SK-N-SH (cell line): ENCODE measurements at regions not wholly inside any gene's neighbourhood (a gene's known extent, or its start where the extent isn't known, plus 50 kb on each side); places are given as distances from the start of the nearest gene placed in this dataset.

Experiments used
- GABPA ChIP-seq: IDR thresholded peaks from 2 replicates; pipeline ENCODE4 v1.4.0; 2012; ENCODE audit warnings: low read depth, mild to moderate bottlenecking
- MAX ChIP-seq: IDR thresholded peaks from 2 replicates; pipeline ENCODE4 v1.4.0; 2012; ENCODE audit warnings: low read depth
- NFIC ChIP-seq: IDR thresholded peaks from 2 replicates; pipeline ENCODE4 v1.4.0; 2012; ENCODE audit warnings: borderline replicate concordance
- PBX3 ChIP-seq: IDR thresholded peaks from 2 replicates; pipeline ENCODE4; 2012
- REST ChIP-seq: IDR thresholded peaks from 2 replicates; pipeline ENCODE4 v1.6.1; 2012; ENCODE audit warnings: mild to moderate bottlenecking, low read depth, low read length, moderate library complexity
- TEAD4 ChIP-seq: IDR thresholded peaks from 2 replicates; pipeline ENCODE4 v1.4.0; 2012; ENCODE audit warnings: mild to moderate bottlenecking, borderline replicate concordance; ENCODE audit not compliant: insufficient read depth
- TF ChIP-seq, protein P1 (sequence below): IDR thresholded peaks from 2 replicates; pipeline ENCODE4 v1.4.0; 2012; ENCODE audit warnings: low read depth, borderline replicate concordance

- TF ChIP-seq REST (no peak), PBX3 (no peak), NFIC (no peak), TEAD4 (no peak), GABPA (no peak), MAX (no peak)
- TF ChIP-seq, protein P1, sequence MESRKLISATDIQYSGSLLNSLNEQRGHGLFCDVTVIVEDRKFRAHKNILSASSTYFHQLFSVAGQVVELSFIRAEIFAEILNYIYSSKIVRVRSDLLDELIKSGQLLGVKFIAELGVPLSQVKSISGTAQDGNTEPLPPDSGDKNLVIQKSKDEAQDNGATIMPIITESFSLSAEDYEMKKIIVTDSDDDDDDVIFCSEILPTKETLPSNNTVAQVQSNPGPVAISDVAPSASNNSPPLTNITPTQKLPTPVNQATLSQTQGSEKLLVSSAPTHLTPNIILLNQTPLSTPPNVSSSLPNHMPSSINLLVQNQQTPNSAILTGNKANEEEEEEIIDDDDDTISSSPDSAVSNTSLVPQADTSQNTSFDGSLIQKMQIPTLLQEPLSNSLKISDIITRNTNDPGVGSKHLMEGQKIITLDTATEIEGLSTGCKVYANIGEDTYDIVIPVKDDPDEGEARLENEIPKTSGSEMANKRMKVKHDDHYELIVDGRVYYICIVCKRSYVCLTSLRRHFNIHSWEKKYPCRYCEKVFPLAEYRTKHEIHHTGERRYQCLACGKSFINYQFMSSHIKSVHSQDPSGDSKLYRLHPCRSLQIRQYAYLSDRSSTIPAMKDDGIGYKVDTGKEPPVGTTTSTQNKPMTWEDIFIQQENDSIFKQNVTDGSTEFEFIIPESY, result no peak
Measured at GRCh38 chr11:19435306-19435989, 194.7 kb upstream of the E2F8 start.
